Stimulated activated CD4-positive, alpha-beta T cell treated with anti-CD3 and anti-CD28 coated beads, Interleukin-4, amount 100 ng/mL, for 48 hours (primary cell): ENCODE measurements at regions not wholly inside any gene's neighbourhood (a gene's known extent, or its start where the extent isn't known, plus 50 kb on each side); places are given as distances from the start of the nearest gene placed in this dataset.

Source experiments
- DNase-seq, 2 donors: peaks; one replicate each; pipeline ENCODE4 v3.0.0-alpha.2; 2020; ENCODE audit warnings: low read depth in 2 of 2

DNA sequence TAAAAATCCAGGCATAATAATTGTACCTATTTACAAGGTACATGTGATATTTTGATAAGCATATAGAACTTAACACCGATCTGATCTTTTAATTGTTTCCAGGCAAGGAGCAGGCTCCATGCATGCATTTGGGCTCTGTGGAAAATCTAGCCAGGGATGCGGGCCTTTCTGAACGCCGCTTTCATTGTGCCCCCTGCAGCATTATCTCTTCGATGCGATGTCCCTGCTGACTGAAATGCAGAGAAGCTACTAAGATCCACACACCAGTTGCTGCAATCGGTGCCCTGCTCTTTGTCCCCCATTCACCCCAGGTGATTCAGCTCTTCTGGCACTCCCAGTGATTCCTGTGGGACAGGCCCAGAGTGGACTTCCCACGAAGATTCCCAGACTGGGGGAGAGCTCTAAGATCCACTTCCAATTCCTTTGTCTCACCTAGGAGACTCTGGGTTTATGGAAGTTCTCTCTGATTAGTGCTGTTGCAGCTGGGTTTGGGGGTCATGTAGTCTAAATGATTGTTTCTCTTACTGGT lies 254.3 kb upstream of the AGA start:
- no peak for DNase-seq

DNA sequence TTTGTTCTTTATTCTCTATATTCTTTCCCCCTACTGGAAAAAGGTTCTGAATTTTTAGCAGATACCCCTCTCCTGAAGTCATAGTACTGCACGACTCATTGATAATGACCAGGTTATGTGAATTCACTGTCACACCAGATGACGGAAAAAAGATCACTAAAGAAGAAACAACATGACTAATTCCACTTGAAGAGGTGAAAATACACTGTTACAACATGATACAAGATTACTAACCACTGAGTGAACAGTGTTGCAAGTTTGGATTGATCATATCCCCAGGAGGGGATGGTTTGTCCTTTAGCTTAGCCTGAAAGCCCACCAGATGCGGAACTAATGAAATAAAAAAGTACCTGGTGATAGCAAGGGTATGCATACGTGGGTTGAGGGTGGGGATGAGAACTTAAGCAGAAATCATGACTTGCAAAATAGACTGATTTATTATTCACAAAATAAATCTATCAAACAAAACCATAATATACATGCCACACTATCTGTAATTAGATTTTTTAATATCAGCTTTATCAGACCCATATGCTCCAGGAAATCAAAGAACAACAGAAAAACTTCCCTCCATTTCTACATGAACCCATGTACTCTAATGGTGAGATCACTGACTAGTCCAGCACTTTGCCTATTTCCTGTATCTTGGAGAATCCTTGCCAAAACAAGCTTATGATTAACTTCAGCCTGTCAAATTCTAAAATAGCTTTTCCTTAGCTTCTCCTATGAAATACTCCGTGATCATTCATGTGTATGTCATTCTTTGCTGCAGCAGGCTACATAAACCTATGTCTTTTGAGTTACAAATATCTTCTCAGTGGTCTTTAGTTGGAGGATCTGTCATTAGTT lies 257.4 kb upstream of the AGA start:
- no peak for DNase-seq

DNA sequence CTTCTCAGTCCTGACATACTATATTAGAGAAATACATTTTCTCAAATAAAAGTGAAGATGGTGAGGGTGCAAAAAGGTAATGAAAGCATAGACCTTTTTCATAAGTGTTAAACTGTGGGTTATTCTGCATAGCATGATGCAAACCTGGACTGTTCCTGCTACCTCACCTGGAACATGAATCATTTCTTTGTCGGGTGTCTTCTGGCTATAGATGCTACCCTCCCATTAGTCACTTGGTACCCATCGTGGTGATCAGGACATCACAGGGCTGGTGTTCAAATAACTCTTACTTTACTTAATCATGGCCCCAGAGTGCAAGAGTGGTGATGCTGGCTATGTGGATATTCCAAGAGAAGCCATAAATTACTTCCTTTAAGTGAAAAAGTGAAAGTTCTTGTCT lies 264.7 kb upstream of the AGA start:
- no peak for DNase-seq

DNA sequence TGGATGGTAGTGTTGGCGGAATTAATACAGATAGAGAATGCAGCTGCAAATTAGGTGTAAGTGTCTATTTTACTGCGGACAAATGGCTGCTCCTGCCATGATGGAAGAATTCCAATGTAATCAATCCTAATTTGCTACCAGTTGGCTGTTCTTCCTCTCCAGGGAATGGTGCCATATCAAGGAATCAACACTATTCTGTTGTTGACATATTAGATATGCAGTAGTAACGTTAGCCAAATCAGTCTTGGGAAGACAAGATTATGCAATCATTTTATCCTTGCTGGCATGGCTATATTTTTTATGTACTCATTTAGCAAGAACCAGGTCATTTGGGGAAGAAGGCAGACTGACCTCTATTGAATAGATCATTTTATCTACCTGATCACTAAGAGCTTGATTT lies 271.2 kb upstream of the AGA start:
- DNase-seq, result no peak

DNA sequence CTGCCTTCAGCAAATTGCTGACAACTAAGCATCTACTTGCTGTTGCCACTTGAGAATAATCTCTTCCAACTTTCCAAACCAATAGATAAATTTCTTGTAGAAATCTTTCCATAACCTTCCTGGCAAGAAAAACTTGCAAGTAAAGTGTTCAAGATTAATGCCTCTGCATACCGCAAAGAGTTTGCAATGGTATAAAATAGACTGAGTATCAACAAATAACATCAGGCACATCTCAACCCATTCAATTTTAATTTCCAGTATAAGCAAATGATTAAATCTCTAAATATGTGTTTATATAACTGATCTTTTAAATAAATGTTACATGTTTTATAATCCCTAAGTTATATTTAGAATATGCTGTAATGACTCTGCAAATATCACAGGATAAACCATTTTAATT lies 275.2 kb upstream of the AGA start:
- DNase-seq, result no peak

DNA sequence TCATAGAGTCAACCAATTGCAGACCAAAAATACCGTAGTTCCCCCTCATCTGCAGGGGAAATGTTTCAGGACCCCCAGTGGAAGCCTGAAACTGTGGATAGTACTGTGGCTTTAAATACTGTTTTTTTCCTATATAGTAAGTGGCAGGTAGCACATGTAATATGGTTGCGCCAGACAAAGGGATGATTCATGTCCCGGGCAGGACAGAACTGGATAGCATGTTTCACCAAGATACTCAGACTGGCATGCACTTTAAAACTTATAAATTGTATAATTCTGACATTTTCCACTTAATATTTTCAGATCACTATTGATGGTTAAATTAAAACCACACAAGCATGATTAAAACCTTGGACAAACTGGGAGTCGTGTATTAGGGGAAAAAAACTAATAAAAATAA lies 276.3 kb upstream of the AGA start:
- DNase-seq, result no peak

DNA sequence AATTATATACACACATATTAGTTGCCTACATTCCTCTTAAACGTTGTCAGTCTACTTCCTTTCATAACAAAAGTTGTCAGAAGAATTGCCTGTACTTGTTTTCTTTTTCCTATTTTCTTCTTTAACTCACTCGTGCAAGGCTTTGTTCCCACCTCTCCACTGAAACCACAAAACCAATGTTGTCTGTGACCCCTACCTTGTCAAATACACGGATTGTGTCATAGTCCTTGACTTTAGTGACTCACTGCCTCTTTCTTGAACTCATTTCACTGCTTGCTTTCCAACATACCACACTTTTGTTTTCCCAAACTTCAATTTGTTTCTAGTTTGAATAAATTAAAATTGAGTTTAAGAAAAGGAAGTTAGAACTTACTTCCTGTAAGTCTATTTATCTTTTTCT lies 283.9 kb upstream of the AGA start:
- no peak for DNase-seq

DNA sequence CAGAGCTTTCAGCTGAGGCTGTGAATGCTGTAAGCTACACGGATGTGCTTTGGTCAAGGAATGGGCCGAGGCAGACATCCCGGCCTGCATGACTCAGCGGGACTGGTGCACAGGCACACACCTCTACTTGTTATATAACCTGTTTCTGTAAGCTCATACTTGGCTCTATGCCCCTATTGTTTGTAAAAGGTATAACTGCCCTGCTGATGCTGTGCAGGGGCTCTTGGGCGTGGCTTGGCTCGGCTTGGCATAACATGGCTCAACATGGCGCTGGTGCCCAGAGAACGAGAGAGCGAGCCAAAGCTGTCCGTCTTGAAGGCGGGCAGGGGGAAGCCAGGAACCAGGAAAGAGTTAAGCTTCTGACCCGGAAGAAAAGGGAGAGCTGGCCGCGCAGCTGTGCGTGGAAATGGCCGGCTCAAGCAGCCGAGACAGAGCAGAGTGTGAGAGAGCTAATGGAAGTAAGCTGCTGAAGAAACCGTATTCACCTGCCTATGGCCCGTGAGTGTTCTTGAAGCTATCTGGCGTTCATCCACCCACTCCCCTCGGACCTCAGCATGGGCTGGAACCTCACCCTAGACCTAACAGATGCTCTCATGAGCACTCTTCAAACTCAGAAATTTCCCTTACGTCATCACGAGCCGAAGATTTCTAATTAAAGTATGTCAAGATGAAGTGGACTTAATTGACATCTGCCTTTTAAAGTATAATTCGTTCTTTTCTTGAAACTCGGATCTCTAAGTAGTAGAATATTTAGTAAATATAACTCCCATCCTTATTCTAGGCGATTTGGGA lies 286.3 kb upstream of the AGA start:
- DNase-seq, result no peak

DNA sequence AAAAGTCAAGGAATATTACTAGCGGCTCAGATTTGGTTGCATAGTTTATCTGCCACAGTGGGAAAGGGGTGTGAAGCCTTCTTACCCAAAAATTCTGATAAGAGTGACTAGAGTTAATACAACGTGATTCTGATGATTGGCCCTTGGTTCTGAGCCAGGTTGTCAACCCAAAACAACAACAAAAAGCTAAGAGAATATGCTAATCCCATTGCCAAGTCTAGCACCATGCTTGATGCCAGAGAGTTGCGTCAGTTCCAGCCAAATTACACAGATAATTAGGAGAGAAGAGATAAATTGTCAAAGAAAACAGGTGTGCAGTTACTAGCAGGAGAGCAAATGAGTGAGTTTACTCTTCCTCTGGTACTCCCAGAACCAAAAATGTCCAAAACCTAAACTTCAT lies 287.4 kb upstream of the AGA start:
- DNase-seq, result no peak

DNA sequence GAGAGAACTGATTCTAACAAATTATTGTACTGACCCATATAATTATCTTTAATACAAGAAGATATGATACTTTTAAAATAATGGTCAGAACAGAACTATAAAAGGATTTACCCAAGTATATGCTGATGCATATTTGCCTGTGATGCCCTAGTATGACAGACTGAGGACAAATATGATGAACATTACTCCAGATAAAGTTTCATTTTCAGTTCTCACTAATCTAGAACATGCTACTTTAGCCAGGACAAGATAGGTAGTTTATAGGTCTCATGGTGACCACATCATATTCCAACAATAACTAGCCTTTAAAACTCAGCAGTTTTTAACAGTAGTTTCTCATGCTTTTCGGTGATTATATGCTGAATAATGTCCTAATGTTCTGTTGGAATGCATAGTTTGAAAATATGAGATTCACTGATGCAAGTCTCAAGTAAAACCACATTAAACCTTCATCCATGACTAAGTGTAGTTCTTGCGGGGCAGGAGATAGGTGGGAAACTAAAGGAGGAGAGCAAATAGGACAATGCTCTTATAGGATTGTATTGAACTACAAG lies 295.2 kb upstream of the AGA start:
- no peak for DNase-seq

DNA sequence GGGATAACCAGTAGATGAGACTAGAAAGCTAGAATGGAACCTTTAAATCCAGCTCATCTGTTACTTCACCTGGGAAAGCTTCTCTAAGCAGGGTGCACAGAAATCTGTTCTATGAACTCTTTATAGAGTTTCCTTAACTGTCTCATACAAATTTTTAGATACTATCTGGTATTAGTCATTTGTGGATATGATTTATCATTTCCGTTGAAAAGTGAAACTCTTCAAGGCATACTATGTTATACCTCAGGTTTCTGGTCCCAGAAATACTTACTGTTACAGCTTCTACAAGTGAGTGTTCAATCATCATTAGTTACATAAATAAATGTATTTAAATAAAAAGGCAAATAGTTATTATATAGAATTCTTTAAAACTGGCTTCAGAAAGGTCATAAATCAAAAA lies 298.3 kb upstream of the AGA start:
- DNase-seq, result no peak

DNA sequence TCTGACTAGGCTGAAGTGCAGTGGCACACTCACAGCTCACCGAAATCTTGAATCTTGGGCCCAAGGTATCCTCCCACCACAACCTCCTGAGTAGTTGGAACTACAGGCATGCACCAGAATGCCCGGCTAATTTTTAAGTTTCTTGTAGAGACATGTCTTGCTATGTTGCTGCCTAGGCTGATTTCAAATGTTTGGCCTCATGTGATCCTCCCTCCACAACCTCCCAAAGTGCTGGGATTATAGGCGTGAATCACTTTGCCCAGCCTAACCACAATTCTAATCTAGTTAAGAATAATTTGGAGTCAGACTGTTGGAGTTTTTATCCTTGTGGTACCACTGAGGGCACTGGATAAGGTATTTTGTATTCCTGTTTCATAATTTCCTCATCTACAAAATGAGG lies 317.5 kb upstream of the AGA start:
- no peak for DNase-seq

DNA sequence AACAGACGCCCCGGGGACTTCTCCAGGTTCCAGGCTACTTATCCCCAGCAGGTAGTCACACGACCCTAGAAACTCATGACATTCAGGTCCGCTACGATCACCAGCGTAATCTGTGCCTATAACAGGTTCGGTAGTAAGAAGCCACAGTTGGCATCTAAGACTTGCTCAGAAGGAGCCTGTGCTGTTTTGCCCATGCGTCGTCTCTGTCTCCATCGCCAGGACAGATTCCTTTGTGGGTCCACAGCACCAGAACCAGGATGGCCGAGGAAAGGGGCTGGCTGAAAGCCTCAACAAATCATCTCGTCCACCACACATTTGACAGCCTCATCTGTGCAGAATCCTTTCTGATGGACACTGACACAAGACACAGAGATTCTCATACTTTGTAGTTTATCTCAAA lies 319.5 kb upstream of the AGA start:
- no peak for DNase-seq

DNA sequence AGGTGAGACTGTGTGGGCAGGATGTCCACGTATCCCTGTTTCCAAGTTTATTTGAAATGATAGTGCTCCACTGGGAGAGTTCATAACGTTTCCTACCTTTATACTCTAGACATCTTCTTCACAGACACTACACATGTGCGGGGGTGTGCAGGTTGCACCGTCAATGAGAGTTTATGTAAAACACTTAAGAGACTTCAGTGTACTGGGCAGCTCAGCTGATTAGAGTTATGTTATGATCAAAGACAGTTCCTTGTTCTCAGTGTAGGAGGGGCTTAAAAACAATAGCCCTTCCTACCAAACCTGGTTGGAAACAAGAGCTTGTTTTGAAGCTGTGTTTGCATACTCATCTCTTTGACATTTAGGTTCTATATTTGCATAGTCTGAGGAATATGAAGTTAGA lies 326.9 kb upstream of the AGA start:
- no peak for DNase-seq

DNA sequence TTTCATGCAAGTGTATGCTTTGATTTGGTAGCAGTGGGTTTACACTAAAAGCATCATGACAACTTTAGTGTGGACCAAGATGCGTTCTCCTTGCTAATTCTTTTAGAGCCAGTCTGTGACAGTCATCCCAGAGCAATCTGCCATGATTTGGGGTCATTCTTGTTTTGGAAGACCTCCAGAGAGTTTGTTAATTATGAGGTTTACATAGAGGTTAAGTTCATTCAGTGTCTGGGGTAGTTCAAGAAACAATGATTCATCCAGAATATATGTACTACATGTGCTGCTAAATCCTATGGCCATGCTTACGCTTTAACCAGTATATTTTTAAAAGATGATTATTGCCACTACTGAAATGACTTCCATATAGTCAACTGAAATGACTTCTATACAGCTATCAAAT lies 328.5 kb upstream of the AGA start:
- DNase-seq, result no peak

DNA sequence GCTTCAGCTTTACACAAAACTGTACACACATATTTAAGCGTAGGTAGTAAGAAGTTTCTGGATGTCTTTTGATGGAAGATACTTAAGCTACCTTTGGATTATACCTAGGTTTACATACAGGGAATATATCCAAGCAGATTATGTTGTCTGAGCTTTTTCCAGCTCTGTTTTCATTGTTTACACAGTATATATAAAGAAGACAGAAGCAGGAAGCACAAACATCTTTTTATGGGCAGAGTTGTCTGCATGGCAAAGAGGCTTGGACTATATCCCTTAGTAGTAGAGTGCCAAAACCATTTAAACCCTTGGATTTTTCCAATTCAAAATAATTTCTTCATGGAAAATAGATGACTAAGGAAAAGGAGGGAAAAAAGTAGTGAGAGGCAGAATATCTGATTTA lies 329.4 kb upstream of the AGA start:
- no peak for DNase-seq

DNA sequence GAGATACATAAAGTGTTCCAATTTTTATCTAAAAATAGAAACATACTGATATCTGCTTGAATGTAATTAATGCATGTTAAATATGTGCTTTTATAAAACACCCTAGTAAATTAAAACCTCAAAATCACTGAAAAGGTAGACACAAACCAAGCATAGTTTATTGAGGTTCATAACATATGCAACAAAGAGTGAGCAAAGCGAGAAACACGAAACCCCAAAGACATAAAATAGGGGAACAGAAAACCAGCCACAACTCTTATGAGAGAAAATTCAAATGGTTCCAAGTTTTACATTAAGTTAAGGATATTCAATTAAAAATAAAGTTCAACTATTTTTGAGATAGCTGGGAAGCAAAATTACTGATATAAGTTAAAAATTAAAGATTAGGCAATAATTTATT lies 336.4 kb upstream of the AGA start:
- DNase-seq, result no peak

DNA sequence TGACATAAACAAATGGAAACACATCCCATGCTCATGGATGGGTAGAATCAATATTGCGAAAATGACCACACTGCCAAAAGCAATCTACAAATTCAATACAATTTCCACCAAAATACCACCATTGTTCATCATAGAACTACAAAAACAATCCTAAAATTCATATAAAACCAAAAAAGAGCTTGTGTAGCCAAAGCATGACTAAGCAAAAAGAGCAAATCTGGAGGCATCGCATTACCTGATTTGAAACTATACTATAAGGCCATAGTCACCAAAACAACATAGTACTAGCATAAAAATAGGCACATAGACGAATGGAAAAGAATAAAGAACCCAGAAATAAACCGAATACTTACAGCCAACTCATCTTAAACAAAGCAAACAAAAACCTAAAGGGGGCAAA lies 342.8 kb upstream of the AGA start:
- DNase-seq, result no peak

DNA sequence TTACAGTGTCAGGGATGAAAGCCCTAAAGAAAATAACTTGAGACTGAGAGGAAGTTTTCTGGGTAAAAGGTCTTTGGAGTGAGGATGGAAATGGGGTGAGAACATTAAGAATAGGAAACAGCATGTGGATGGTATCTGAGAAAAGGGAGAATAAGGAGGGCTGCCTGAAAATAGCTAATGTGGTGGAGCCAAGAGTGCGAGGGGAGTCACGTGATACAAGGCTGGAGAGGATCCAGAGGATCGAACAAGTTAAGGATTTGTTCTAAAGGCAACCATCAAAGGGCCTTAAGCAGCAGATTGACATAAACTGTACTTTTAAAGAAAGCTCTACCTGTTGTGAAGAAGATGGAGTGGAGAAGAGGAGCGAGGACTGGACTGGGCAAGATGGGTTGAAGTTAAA lies 347.4 kb upstream of the AGA start:
- no peak for DNase-seq

DNA sequence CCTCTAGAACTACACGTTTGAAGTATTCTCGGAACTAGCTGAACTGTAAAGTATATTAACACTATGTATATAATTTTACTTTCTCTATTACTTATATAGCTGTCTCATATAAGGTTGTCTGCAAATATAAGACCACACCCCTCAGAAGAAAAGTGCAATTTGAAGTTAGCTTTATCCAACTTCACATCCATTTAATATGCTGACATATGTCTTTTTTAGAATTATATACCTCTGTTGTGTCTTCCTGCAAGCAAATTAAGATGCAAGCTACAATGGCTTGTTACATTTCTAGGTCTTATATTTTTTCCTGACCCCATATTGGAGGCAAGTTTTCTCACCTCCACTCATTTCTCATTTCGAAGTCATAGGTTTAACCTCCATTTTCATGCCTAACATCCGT lies 349.0 kb upstream of the AGA start:
- DNase-seq, result no peak

DNA sequence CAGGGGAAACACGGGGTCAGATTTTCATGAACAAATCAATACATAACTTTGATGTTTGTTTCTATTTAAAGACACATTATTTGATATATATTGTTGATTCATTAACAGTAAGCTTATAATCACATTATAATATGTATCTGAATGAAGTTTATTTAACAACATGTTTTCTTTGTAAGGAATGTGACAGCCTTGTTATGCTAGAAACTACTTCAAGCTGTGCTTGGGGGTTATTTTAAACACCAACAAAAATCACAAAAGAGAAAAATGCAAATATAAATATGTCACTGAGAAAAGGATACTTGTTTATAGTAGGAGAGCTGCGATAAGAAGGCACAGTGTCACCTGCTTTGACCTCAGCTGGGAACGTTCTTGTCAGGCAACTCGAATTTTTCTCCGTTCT lies 354.6 kb upstream of the AGA start:
- DNase-seq, result no peak

DNA sequence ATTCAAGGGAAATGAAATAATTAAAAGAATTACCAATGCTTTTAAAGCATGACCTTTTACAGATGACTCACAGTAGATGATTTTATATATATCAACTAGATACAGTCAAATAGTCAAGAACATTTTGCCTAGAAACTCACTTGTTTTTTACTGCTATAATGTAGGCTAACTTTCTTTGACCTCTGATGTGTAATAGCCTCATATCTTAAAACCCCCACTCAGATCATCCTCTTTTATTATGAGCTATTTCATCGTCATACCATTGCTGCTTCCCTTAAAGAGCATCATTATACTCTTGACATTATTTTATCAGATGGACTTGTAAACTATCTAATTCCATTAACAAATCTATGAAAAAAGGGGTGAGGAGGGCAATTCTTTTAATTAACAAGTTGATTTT lies 355.9 kb upstream of the AGA start:
- no peak for DNase-seq

DNA sequence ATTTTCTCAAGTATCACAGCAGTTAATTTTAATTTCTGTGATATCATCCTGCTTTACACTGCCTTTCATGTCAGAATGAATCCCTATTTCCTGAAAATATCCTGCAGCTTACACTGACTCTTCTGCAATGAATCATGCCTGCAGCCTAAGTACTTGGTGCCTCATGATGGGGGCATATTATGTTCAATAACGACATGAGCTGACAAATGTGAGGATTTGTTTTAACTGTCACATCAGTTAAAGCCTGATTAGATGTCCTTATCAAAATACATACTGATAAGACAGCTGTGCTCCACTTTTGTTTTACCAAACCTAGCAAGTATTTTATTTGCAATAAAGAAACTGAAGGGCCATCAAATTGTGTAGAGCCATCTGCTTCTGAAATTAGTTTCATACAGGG lies 359.9 kb upstream of the AGA start:
- no peak for DNase-seq
